NCI-H446 treated with DMSO at 0.1 percent for 48 hours (cell line): ENCODE measurements at regions not wholly inside any gene's neighbourhood (a gene's known extent, or its start where the extent isn't known, plus 50 kb on each side); places are given as distances from the start of the nearest gene placed in this dataset.

ENCODE experiments used
- DNase-seq: peaks from one replicate; lab custom pipeline; 2025; lab: John Stamatoyannopoulos, UW

GRCh38 chr16:51321251-51321650, 170.2 kb upstream of the SALL1 start:
- DNase-seq = no peak

GRCh38 chr16:51317575-51317974, 166.5 kb upstream of the SALL1 start:
- DNase-seq = no peak

GRCh38 chr16:51313198-51313597, 162.1 kb upstream of the SALL1 start:
- DNase-seq = no peak

- no peak for DNase-seq
These were observed 161.5 kb upstream of the SALL1 start for GRCh38 chr16:51312363-51313150.

GRCh38 chr16:51310159-51310558, 159.1 kb upstream of the SALL1 start:
- no peak for DNase-seq

GRCh38 chr16:51306886-51307595, 156.0 kb upstream of the SALL1 start:
- no peak for DNase-seq

GRCh38 chr16:51306116-51306515, 155.0 kb upstream of the SALL1 start:
- no peak for DNase-seq

- no peak for DNase-seq
These were observed 154.3 kb upstream of the SALL1 start for GRCh38 chr16:51305337-51305736.

GRCh38 chr16:51302042-51302441, 151.0 kb upstream of the SALL1 start:
- DNase-seq = no peak

GRCh38 chr16:51298800-51299199, 147.7 kb upstream of the SALL1 start:
- no peak for DNase-seq

GRCh38 chr16:51290442-51291285, 139.6 kb upstream of the SALL1 start:
- DNase-seq = no peak

- no peak for DNase-seq
These were observed 138.3 kb upstream of the SALL1 start for GRCh38 chr16:51289336-51289735.

GRCh38 chr16:51287121-51287755, 136.2 kb upstream of the SALL1 start:
- no peak for DNase-seq

- DNase-seq = no peak
These were observed 135.2 kb upstream of the SALL1 start for GRCh38 chr16:51286272-51286671.

GRCh38 chr16:51276336-51276735, 125.3 kb upstream of the SALL1 start:
- DNase-seq = no peak

GRCh38 chr16:51272420-51272819, 121.3 kb upstream of the SALL1 start:
- DNase-seq = no peak

- DNase-seq = no peak
These were observed 120.2 kb upstream of the SALL1 start for GRCh38 chr16:51271156-51271701.

GRCh38 chr16:51268237-51268636, 117.2 kb upstream of the SALL1 start:
- no peak for DNase-seq

GRCh38 chr16:51267681-51268080, 116.6 kb upstream of the SALL1 start:
- DNase-seq = no peak

GRCh38 chr16:51262428-51262827, 111.4 kb upstream of the SALL1 start:
- no peak for DNase-seq

GRCh38 chr16:51261919-51262318, 110.8 kb upstream of the SALL1 start:
- DNase-seq = no peak
